Renal cortex interstitium (tissue), 11 donors: ENCODE measurements at regions not wholly inside any gene's neighbourhood (a gene's known extent, or its start where the extent isn't known, plus 50 kb on each side); places are given as distances from the start of the nearest gene placed in this dataset.

Experiments
- DNase-seq, 11 donors: peaks; one replicate each; pipeline ENCODE4 v3.0.0-alpha.2; 2013; ENCODE audit warnings: low read depth in 9 of 11, low spot score in 4 of 11; ENCODE audit errors: extremely low read depth in 1 of 11

DNA sequence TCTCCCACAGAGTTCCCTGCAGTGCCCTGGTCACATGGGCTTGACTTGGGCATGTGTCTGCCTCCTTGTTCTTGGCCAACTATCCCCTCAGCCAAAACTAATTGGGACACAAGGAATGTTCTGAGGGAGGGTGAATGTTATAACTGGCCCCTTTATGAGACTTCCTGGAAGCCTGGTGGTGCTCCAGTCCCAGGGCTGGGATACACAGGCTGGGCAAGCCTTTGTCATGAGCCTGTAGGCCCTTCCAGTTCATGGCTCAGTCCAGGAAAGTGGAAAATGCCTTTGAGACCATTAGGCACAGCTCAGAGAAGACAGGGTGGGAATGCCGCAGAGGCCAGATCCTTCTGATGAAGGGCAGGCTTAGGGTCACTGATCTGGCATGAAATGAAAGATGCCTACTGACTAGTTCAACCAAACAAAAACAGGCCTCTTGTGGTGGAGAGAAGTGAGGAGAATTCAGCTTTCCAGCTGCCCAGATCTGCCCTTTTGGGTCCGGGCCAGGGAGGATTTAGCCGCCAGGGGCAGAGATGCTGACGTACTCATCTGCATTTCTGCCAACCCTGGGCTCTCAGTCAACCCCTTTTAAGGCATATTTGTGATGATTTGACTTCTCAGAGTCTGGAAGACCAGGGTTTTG lies 961.5 kb downstream of the KCNMA1 start:
- no peak for DNase-seq

DNA sequence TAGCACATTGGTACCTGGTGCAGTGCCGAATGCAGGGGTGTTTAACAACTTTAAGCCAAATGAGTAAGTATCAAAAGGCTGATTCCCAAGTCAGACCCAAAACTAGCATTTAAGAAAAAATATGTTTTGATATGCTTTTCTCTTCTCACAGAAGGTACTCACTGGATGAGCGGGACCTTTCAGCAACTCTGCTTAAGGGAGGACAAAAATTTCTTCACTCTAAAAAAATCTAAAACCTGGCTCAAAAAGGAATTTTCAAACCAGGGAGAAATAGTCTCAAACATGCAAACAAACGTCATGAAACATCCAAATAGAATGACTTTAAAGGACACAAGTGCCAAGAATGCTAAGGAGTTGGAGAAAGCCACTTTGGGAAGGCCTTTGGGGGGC lies 962.1 kb downstream of the KCNMA1 start:
- no peak for DNase-seq

DNA sequence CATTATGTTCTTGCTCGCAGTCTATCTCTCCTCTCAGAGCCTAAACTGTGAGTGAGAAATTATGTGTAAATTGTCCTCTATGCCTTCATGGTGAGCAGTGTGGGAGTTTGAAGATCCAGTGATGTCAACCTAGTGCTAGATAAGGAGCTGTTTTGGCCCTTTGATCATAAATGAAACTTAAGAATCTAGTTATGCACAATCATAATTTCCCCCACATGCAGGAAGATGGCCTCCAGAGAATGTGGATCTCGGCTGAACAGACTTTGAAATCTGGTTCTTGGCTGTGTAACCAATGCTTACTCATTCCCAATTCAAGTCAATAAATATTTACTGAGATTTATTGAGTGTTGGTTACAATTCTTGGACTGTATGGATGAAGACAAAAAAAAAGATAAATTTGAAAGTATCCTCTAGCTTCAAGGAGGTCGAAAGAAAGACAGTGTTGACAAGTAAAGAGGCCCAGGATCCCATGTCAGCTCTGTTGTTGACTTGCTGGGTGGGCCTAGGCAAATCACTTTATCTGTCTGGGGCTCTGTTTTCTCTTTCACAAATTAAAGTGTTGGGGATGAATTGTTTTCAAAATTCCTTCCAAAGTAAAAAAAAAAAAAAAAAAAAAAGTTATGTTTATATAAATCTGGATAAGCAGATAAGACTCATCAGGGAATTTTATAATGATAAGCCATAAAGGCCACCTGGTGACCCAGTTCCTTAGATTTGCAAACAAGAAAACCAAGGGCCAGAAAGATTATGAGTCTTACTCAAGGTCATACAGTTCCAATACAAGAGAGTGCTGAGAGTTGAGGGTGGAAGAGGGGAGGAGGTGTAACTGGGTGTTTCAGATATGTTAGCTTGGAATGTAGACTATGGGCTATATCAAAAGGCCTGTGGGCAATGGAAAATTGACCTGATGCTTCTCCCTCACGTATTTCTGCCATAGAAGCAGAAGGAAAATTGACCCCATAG lies 969.9 kb downstream of the KCNMA1 start:
- no peak for DNase-seq

DNA sequence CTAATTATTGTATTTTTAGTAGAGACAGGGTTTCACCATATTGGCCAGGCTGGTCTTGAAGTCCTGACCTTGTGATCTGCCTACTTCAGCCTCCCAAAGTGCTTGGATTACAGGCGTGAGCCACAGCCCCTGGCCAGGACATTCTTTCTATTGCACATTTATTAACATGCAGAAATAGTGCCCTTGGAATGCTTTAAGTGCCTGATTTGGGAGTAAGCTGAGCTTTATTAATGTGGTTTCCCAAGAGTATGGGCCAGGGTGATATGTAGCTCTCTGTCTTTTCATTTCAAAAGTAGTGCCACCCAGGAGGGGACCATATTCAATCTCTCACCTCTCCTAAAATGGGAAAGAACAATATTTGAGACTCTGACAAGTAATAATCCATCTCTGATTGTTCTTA lies 970.7 kb downstream of the KCNMA1 start:
- no peak for DNase-seq

DNA sequence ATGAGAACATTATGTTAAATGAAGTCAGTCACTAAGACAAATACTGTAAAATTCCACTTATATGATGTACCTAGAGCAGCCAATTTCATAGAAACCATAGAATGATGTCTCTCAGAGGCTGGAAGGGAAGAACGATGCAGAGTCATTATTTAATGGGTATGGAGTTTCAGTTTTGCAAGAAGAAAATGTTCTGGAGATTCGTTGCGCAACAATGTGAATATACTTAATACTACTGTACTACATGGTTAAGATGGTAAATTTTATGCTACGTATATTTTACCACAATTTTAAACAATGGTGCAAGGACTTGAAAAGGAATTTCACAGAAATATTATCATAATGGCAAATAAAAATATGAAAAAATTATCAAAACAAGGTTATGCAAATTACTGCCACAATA lies 972.6 kb downstream of the KCNMA1 start:
- DNase-seq = no peak

DNA sequence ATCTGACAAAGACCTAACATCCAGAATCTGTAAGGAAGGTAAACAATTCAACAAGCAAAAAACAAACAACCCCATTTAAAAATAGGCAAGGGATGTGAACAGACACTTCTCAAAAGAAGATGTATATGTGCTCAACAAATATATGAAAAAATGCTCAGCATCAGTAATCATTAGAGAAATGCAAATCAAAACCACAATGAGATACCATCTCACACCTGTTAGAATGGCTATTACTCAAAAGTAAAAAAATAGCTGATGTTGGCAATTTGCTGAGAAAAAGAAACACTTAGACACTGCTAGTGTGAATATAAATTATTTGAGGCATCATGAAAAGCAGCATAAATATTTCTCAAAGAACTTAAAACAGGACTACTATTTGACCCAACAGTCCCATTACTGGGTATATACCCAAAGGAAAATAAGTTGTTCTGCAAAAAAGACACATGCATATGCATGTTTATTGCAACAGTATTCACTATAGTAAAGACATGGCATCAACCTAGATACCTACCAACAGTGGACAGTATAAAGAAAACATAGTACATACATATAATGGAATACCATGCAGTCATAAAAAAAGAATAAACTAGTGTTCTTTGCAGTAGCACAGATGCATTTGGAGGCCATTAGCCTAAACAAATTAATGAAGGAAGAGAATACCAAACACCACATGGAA lies 980.1 kb downstream of the KCNMA1 start:
- no peak for DNase-seq

DNA sequence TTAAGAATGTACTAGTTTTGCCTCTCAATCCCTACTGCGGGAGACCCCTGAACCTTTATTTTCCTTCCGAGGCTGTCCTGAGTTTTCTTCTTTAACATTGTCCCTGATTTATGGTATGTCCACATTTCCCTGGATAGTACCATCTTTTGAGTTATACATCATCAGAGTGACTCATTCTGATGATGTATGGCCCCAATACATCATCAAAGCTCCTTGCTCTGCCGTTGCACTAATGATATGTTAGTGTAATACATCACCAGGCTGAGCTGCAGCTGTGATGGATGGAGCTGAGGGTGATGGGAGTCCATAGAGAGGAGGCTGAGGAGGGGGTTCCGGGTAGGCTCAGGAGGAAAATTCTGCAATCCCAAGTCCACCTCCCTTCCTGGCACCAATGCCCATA lies 986.5 kb downstream of the KCNMA1 start:
- DNase-seq = no peak

DNA sequence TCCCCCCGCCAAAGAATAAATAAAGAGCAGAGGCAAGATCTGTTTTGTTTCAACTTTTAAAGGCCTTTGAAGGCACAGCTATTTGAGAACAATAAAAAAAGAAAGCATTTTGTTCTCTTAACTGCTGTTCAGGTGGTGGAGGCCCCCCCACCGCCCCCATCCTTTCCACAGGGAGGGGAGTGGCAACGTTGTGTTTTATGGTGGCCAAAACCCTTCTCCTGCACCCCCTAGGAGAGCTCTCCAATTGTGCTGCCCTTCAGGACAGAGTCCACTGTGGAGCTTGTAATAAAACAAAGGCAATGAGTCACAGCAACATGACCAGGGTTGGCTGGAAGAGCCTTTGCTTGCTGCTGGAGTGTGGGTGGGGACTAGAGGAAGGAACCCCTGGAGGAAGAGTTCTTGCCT lies 987.9 kb downstream of the KCNMA1 start:
- no peak for DNase-seq

DNA sequence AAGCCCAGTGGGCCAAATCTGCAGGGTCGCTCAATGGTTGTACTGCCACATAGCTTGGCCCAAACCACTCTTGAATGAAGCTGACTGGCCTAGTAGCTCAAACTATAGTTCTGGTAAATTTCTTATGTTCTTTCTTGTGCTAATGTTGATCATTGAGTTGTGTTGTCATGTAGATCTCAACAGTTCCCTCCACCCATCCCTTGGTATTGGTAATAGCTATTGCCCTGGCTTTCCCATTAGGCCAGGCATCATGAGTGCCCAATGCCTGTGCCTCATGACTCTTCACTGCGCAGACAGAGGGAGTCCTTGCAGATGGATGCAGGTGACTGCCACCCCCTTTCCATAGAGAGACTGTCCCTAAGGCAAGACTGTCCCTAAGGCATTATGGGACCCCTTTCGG lies 988.4 kb downstream of the KCNMA1 start:
- DNase-seq = no peak

DNA sequence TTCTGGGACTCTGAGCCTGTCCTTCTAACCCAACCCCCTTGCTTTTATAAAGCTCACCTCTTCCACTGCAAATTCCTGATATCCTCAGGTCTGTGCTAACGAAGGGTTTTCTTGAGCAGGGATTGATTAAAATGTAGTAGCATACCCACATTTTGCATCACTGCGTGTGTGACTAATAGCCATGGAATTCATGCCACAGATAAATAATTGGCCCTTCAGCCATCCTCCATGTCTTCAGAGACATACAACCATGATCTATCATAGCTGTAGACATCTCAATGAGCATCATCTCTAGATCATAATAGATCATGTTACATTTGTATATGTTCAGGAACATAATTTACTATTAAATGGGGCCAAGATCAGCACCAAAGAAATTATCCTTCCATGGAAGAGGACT lies 990.3 kb downstream of the KCNMA1 start:
- no peak for DNase-seq

DNA sequence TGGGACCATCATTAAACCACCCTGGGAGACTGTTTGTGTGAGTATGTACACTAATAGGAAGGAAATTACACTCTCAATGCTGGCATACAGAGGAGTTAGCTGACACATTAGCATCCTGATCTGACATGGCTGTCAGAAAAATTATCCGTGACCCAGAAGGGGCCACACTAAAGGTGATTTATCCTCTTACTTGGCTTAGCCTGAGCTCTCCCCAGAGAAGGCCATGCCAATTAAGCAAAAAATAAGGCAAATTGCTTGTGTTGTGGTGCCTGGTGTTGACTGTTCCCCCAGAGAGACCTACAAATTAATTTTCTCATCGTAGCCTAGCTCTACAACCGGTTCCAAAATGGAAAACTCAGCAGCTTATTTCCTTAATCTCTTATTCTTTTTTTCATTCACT lies 992.3 kb downstream of the KCNMA1 start:
- DNase-seq = no peak

DNA sequence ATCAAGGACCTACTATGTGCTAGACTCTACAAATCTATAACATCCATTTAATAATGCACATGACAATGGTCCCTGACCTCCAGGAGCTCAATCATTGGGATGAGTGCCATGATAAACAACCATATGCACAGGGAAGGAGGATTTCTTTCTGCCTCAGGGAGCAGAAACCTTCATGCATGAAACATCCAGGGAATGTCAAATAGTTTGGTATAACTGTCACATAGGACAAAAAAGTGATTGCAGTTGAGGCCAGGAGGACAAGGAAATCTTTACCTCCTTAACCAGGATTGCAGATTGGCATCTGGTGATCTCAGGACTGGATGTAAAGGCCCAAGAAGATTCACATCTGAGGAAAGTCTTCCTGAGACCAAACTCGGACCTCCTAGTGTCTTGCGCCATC lies 993.1 kb downstream of the KCNMA1 start:
- no peak for DNase-seq

DNA sequence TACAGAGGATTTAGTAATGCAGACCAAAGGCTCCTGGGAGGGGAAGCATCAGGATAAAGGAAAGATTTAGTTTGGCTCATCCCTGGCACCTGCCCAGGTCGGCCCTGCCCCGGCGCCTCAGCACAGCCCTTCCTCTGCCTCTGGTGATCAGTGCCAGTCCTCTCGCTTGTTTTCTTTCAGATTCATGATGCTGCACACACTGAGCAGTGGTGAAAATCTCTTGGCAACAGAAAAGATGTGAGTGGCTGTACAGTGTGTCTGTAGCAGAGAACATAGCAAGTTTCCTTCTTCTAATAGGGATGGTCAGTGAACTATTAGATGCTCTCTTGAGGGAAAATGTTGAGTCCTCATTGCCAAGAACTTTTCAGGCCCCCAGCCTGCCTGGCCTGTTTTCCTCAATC lies 994.1 kb downstream of the KCNMA1 start:
- DNase-seq = no peak

DNA sequence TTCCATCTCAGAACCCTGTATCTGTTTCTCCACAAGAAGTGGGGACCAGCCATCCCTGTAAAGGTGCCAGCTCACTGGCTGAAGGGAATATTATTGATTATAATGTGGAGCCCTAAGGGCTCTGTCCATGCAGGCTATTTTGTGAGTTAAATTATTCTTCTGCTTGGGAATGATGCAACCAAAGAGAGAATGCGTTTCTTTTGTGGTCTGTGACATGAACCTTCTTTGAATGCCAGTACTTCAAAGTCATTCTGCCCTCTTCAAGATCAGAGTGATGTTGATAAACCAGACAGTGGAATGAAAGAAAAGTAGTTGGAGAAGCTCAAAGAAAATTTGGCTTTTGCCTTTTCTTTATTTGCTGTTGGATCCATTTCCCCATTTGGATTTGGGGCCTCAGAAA lies 995.2 kb downstream of the KCNMA1 start:
- DNase-seq = no peak

DNA sequence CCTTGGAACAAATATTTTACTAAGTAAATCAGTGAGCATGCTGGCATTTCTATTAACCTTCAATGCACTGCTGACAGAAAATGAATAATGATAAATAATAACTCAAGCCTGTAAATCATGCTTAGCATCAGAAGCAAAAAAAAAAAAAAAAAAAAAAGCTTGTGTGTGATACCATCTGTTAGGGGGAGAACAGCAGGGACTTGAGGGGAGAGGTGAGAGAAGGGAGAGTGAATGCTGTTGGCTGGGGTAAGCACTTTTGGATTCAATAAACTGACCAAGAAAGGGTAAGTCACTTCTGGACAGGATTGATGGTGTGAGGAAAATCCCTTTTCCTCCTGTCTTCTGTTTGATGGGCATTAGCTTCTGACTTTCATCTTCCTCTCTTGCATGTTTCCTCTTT lies 996.4 kb downstream of the KCNMA1 start:
- no peak for DNase-seq

DNA sequence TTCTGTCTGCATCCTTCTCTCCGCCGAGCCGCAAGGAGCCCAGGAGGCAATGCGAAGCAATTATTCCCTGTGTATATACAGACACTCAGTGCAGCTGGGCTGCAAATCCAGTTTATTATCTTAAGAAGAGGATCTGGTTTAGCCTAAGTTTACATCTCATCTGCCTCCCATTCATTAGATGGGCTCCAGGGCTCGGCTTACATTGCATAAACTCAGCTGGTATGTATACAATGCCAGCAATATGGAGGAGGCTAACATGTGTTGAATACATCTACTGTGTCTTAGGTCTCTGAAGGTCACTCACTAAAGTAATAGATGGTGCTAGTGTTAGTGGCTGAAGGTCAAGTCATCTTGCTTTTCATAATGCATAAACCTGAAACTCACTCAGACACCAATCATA lies 996.8 kb downstream of the KCNMA1 start:
- no peak for DNase-seq

DNA sequence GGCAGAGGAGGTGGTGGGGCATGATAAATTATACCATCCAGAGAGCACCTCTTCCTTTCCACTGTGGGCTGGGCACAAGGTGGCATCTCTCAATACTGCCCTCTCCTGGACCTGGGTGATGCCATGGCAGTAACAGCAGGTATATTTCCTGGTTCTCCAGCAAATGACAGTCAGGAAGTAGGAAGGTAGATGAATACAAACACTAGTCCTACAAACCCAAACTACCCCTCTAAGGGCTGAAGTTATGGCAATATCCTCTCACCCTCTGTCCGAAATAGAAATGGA lies 1004.9 kb downstream of the KCNMA1 start:
- no peak for DNase-seq

DNA sequence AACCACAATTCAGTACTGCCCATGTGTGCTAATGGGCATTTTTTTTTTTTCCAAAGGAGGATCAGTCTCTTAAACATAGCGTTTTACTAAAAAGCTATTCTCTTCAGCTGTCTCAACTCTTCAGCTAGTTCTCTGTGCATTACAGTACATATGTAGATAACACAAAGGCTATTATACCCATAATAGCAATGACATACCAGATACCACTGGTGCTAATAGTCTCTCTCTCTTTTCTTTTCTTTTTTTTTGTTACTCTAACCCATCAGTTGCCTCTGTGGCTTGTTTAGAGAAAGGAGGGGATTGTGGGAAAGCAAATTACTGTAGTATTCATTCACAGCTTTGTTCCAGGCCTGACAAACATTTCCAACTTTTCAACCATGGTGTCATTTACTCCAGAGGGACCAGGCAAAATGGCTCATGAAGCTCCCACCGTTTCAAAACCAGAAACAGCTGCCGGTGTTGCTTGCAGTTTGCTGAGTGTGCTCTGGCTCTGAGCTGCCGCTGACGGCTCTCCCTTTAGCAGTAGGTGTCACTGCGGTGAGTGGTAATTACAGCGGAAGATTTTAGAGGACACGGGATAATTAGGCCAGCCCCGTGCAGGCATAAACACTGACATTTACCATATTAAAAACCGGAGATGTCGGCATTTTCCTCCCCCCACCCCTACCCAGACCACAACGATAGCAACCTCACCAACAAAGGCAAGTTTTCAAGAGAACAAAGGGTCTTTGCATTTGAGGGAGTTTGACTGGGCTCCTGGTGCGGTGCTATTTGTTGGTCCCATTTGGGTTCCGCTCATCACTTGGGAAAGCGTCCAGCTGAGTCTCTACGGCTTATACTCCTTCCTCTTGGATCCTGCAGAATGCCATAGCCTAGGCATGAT lies 1005.5 kb downstream of the KCNMA1 start:
- DNase-seq = no peak

DNA sequence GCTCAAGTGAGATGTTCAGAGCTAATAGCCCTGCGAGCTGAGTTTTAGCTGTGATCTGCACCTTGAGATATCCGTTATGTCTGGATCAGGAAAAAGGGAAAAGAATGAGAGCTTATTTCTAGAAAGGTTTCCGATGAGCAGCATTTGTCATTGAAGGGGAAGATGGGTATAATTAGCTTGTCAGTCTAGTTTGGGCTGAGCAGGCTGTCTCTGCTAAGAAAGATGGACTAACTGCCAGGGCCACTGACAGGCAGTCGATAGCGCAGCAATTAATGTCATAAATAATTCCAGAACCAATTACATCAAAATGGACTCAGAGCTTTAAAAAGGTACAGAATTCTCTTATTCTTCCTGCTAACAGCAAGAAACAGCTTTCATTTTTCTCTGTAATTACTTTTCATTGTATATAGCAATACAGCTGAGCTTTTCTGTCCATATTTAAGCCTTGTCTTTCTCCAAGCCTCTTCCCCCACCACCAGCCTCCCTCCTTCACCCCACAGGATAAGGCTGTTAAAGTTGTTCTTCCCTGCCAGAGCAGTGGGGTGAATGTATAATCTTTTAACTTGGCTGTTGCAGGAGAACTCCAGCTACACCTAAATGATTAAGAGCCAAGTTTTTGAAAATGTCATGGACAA lies 1006.5 kb downstream of the KCNMA1 start:
- no peak for DNase-seq
